ENCODE measurements at regions not wholly inside any gene's neighbourhood (a gene's known extent, or its start where the extent isn't known, plus 50 kb on each side); places are given as distances from the start of the nearest gene placed in this dataset.

DNA sequence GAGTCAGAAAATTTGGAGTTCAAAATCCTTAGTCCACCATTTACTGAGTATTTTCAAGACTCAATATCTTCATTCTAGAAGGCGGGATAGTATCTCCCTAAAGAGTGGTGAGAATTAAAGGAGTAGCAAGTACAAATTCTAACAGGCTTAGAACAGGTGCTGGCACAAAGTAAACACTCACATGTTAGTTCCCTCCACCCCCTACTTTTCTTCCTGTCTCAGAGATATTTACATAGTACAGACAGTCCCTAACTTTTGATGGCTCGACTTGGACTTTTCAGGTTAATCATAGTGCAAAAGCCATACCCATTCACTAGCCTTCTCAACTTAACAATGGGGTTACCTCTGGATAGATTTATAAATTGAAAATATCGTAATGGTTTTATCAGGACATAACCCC, 476.2 kb upstream of the RASGRP1 start:
- ChIA-PET POLR2A (ENCODE audit: partially characterized antibody) (no interaction called here), CTCF (ENCODE audit: partially characterized antibody) (interaction anchor here (1.7 kb wide), 1 partner anchor 10 kb away, joined by 4 read pairs; no protein-coding TSS in a partner anchor)
- Histone ChIP-seq H3K56ac (replicated peaks; ENCODE audit: insufficient read length, low read depth, low read length) (no peak overlapping the region), H2AK5ac (ENCODE audit: low read depth, low read length) (no peak overlapping the region), H3K23ac (ENCODE audit: insufficient read length) (no peak overlapping the region), H3K4ac (replicated peaks; ENCODE audit: insufficient read length, low read depth, low read length) (no peak overlapping the region), H3K23me2 (ENCODE audit: low read depth, low read length) (no peaks in the 10 kb centered on the region), H2AFZ (ENCODE audit: low read length) (no peak overlapping the region), H3K36me3 (ENCODE audit: control insufficient read depth in 2 of 4, insufficient read depth in 4 of 4, low read length in 3 of 4) (no peaks in the 10 kb centered on the region), H3K79me2 (ENCODE audit: control insufficient read depth in 1 of 2, insufficient read depth in 2 of 2, low read length in 2 of 2) (no peaks in the 10 kb centered on the region), H4K5ac (ENCODE audit: insufficient read length, low read depth, low read length) (no peak overlapping the region), H4K91ac (replicated peaks; ENCODE audit: insufficient read length, low read length) (no peak overlapping the region), H2BK120ac (replicated peaks; ENCODE audit: low read depth, low read length) (no peak overlapping the region), H2BK5ac (ENCODE audit: low read depth, low read length) (no peak overlapping the region), H3K9me3 (ENCODE audit: insufficient read depth in 2 of 2, low read depth in 1 of 2, low read length in 1 of 2) (no peaks in the 10 kb centered on the region), H3K4me2 (ENCODE audit: insufficient read depth in 1 of 2, low read depth in 2 of 2, low read length in 2 of 2) (no peak overlapping the region), H2BK12ac (ENCODE audit: low read depth, low read length) (no peak overlapping the region), H3K18ac (ENCODE audit: extremely low read depth, low read length) (no peak overlapping the region), H3K79me1 (ENCODE audit: low read depth, low read length) (no peaks in the 10 kb centered on the region), H4K20me1 (replicated peaks in 1 of 2; ENCODE audit: control insufficient read depth in 1 of 2, insufficient read depth in 2 of 2, low read length in 2 of 2) (peaks cover 0 to 2% of the 10 kb centered on the region in 2 experiments), H3K9ac (replicated peaks in 1 of 4; ENCODE audit: extremely low read depth in 1 of 4, low read depth in 3 of 4, low read length in 3 of 4) (no peak overlapping the region), H3K14ac (ENCODE audit: insufficient read length) (no peak overlapping the region), H3K4me3 (ENCODE audit: extremely low read depth in 1 of 4, insufficient read depth in 2 of 4, low read depth in 3 of 4, low read length in 4 of 4) (no peak overlapping the region), H4K8ac (ENCODE audit: extremely low read depth, insufficient read depth, low read length) (no peak overlapping the region), H3K4me1 (replicated peaks in 1 of 4; ENCODE audit: control insufficient read depth in 3 of 4, insufficient read depth in 4 of 4, low read length in 3 of 4) (no peaks in the 10 kb centered on the region), H2BK15ac (ENCODE audit: low read length) (no peak overlapping the region), H3K27me3 (replicated peaks in 1 of 4; ENCODE audit: control insufficient read depth in 3 of 4, extremely low read depth in 1 of 4, insufficient read depth in 3 of 4, low read length in 3 of 4) (peaks cover 0 to 1% (median 0%) of the 10 kb centered on the region in 4 experiments; a peak in 1 of 7 replicates), H2BK20ac (ENCODE audit: low read length) (no peak overlapping the region), H3K27ac (ENCODE audit: low read depth, low read length) (no peak overlapping the region)
- DNase-seq (ENCODE audit: low read depth in 1 of 2, low spot score in 2 of 2) (no peak), FAIRE-seq (no peak)
- WGBS, 2 experiments (ENCODE audit: extremely low coverage in 1 of 2, insufficient coverage in 1 of 2, insufficient read length in 1 of 2, insufficient replicate concordance in 2 of 2, low coverage in 1 of 2, low lambda C conversion rate in 2 of 2, missing lambda C conversion rate in 1 of 2): 83% methylated on average over 3 of the region's 3 CpGs; no CpG with 5 or more reads in 1 of the 2 experiments
- no peak for TF ChIP-seq SIX5 (IDR thresholded peaks at IDR 0.05; ENCODE audit: low read depth, low read length)
- no peak for TF ChIP-seq SP4 (IDR thresholded peaks at IDR 0.05; ENCODE audit: low read length)
- no peak for TF ChIP-seq SP1 (IDR thresholded peaks at IDR 0.05; ENCODE audit: low read depth, low read length)
- no peak for TF ChIP-seq SIRT6 (IDR thresholded peaks at IDR 0.05; ENCODE audit: low read length)
- TF ChIP-seq CBX5 (IDR thresholded peaks at IDR 0.05; ENCODE audit: low read depth, low read length): no peak
- no peak for TF ChIP-seq CHD2 (IDR thresholded peaks at IDR 0.05; ENCODE audit: low read length)
- TF ChIP-seq POLR2AphosphoS5 (IDR thresholded peaks at IDR 0.05; ENCODE audit: low read depth, low read length): no peak
- TF ChIP-seq EP300 (IDR thresholded peaks at IDR 0.05; ENCODE audit: borderline replicate concordance in 1 of 2, low read depth in 2 of 2, low read length in 2 of 2): no peak
- TF ChIP-seq, protein P1, sequence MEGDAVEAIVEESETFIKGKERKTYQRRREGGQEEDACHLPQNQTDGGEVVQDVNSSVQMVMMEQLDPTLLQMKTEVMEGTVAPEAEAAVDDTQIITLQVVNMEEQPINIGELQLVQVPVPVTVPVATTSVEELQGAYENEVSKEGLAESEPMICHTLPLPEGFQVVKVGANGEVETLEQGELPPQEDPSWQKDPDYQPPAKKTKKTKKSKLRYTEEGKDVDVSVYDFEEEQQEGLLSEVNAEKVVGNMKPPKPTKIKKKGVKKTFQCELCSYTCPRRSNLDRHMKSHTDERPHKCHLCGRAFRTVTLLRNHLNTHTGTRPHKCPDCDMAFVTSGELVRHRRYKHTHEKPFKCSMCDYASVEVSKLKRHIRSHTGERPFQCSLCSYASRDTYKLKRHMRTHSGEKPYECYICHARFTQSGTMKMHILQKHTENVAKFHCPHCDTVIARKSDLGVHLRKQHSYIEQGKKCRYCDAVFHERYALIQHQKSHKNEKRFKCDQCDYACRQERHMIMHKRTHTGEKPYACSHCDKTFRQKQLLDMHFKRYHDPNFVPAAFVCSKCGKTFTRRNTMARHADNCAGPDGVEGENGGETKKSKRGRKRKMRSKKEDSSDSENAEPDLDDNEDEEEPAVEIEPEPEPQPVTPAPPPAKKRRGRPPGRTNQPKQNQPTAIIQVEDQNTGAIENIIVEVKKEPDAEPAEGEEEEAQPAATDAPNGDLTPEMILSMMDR (IDR thresholded peaks at IDR 0.05; ENCODE audit: control extremely low read depth in 1 of 3, insufficient read depth in 1 of 3, low read depth in 1 of 3, low read length in 3 of 3): no peak
- no peak for TF ChIP-seq PHF8 (conservative IDR thresholded peaks at IDR 0.05; ENCODE audit: low read depth, low read length)
- no peak for TF ChIP-seq GABPA (IDR thresholded peaks at IDR 0.05; ENCODE audit: borderline replicate concordance, insufficient read depth, low read length)
- no peak for TF ChIP-seq YY1 (IDR thresholded peaks at IDR 0.05; ENCODE audit: low read depth, low read length)
